ENCODE measurements at regions not wholly inside any gene's neighbourhood (a gene's known extent, or its start where the extent isn't known, plus 50 kb on each side); places are given as distances from the start of the nearest gene placed in this dataset.
"Not testable (repeated sequence)": the region's sequence is repeated elsewhere in the genome, so short reads cannot be mapped to it uniquely, and the experiment has no call there.

DNA sequence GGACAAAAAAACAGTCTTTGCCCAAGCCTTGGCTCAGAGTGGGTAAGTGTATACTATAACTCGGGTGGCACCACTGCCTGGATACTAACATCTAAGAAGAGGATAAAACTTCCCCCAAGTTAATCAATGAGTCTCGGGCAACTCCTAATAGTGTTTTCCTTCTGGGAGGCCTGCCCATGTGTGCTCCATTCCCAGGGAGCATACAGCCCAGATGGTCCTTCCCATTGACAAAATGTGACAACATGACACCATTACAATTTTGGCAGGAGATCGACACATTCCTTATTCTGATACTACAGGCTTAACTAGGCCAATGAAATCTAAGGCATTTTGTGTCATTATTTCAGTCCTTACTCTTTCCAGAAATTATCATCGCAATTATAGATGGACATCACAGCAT lies 52.7 kb upstream of the CRIM1 start:
- no peak for DNase-seq

DNA sequence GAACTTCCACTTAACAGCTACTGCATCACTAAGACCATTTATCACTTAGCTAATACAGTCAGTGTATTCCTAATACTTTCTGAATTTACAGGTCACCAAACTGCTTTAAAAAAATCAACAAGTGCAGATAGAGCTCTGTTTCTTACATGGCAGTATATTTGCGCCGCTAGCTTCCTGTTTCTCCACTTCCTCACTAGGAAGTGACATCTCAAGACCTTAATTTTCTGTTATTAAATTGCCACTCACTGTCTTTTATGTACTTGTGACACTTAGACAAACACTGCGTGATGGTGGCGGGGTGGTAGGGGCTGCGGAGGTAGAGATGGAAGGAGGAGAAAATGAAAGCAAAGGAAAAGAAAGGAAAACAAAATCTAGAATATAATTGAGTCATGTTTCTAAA lies 53.7 kb upstream of the CRIM1 start:
- no peak for DNase-seq

DNA sequence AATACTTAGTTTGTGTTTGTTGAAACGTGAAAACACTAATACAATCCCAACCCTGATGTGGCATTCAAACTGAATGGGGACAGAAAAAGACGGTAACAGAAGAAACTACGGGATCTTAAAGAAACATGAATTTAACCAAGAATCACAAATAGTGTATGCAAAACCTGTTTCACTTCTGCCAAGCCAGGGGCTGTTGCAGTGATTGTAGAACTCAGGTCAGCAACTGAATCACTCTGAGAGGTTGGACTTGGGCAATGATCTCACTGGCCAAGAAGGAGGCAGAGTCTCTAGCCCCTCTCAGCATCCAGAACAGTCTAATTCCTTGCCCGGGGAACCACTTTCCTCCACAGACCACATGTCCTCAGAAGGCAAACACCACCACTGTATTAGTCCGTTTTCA lies 54.9 kb upstream of the CRIM1 start:
- no peak for DNase-seq

DNA sequence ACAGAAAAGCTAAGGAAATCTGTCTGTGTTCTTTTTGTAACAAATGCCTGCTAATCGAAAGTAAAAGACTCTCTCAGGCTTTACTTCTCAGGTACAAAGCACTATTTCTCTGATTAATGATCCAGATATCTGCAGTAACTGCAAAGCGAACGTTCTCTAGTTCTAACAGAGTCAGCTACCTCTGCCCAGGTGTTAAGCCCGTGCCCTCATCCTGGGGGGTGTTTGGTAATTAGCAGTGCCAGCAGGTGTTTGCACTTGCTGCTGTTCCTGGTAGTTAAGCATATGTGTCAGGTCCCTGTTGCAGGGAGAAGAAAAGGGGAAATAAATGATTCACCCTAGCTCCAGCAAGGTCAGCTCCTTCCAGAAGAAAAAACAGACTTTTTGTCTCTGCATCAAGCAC lies 58.8 kb upstream of the CRIM1 start:
- DNase-seq, result no peak

DNA sequence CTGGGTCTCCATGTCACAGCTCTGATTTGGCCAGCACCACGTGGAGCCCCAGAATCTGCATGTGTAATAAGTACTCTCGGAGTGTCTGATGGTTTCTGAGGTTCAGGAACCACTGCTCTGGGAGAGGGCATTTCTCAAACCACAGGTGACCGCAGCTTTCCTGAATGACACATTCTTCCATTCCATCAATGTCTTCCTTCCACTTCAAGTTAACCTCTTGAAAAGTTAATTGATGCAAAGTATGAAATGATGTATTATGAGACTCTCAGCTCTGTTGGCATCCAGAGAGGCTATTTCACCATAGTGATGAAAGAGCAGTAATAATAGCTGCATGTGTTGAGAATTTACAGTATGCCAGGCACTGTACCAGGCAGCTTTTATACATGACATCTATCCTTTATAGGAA lies 61.3 kb upstream of the CRIM1 start:
- DNase-seq, result no peak

DNA sequence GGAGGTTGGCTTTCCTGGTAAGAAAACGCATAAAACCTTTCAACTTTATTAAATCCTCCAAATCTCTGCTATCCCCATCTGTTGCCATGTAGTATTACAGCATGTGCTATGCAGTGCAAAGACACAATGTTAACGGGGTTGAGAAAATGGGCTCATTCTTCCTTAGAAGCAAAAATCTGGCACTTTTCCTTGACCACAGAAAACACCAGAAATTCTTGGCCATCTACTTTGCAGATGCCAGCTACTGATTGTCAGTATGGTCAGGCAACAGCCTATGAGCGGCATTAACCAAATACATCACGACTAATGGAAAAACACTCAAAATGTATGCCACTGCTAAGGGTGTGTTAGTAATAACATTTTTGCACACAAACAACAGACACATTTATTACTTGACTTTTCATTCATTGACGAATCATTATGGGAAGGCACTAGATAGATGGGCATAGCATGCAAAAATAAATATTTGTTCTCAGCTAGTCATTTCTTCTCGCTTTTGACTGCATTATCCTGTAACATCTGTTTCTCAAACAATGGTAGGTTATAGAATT lies 65.2 kb upstream of the CRIM1 start:
- DNase-seq, result no peak

DNA sequence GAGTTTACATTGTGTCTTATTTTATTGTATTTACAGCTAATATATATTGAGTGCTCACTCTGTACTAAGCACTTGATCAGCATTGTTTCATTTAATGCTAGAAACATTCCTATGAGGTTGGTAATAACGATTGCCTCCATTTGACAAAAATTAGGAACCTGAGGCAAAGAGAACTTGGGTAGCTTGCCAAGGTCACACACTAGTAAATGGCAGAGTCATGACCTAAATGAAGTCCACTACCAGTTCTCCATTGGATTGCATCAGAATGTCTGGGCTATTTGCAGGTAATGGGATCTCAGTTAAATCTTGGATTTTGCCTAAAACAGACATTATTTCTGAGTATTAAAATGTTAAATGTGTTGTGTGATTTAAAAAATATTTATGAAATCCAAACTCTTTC lies 65.8 kb upstream of the CRIM1 start:
- DNase-seq, result no peak

DNA sequence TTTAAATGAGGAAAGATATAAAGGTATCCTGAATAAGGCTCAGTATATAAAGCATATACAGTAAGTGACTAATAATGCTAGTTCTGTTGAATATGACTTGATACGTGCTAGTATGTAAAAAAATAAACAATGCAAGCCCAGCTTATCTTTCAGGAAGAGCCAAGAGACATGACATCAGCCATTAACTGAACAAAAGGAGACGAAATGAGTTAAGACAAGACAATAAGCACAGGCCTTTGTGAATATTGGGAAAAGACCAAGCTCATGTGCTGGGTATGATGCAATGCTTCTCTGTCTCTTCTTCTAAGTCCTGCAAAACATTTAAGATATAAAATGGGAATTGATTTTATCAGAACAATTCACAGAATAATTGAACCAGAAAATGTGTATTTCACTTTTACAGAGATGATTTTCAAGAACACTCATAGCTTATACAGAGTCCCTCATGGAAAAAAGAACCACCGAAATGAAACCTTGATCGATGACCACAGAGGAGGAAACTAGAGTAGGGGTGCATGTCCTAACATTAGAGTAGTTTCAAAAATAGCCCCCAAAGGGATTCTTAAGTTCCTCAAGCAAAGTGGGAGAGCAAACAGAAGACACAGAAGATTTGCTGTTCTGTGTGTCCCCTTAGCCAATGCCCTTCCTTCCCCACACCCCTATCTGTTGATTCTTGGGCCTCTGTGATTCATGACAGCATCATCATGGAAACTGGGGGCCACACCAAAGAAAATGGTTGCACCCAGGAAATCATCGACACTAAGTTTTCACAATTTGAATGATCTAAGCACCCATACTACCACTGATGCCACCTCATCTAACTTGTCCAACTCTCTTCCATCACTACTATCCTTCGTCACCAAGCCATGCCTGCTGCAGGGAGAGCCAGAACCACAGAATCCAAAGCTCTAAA lies 68.0 kb upstream of the CRIM1 start:
- DNase-seq, result no peak

DNA sequence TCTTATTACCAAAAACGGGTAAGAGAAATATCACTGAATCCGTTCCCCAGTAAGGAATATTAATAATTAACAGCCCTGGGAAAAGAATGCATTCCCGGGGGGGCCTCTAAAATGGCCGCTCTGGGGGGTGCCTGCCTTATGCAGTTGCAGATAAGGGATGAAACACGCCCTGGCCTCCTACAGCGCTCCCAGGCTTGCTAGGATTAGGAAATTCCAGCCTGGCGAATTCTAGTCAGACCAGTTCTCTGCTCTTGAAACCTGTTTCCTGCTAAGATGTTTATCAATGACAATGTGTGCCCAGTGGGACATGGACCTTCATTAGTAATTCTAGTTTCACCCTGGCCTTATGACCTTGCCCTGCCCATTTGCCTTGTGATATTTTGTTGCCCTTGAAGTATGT lies 76.1 kb upstream of the CRIM1 start:
- DNase-seq, result not testable (repeated sequence)

DNA sequence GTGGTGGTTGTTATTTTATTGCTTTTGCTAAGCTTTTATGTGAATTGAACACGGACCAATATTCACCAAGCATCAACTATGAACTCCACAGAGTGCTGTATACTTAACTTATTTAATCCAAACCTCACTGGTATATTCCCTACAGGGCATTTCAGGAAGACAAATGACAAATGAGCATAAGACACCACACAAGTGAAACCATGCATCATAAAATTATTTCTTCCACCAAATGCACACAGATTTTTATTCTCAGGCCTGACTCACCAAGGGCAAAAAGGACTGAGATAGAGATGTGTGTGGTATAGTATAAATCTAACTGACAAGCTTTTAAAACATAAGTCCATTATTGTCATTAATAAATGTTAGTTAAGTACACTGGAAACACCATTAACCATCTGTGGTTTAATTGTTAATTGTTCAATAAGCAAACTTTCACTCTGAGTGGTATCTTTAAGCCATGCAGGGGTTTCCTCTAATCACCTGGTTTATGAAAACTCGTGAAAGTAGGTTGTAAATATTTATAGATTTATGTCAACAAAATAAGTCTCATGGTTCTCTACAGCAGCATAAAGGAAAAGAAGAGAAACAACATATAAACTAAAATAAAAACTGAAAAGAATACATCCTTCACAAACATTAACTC lies 77.6 kb upstream of the CRIM1 start:
- no peak for DNase-seq

DNA sequence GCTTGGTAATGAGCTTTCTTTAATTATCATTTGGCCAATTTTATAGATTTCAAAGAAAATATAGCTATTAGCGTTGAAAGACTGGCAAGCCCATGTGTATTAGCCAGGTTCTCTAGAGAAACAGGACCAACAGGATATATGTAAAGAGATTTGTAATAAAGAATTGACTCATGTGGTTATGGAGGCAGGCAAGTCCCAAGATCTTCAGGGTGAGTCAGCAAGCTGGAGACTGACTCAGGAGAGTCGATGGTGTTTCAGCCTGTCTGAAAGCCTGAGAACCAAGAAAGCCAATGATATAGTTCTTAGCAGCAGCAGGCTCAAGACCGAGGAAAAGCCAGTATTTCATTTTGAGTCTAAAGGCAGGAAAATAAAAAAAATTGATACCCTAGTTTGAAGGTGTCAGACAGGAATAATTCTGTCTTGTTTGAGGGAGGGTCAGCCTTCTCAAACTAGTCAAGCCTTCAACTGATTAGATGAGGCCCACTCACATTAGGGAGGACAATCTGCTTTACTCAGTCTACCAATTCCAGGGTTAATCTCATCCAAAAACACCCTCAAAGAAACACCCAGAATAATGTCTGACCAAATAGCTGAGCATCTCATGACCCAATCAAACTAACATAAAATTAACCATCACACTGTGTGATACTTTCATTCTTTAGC lies 78.3 kb upstream of the CRIM1 start:
- DNase-seq, result peak; percentile 26

DNA sequence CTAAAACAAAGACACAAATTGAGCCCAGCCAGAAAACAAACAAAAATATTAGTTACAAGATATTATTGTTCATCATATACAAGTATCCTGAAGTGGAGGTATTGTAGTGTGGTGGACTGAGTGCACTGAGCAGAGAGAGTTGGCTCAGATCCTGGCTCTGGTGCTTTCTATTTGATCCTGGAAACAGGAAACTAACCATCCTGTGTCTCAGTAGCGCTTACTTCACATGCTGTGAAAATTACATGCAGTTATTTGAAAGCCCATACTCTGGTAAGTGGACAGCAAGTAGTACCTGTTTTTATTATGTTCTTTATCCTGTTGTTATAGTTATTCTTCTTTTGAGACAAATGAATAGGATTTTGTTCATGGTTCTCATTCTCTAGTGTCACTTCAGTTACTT lies 84.3 kb upstream of the CRIM1 start:
- no peak for DNase-seq

DNA sequence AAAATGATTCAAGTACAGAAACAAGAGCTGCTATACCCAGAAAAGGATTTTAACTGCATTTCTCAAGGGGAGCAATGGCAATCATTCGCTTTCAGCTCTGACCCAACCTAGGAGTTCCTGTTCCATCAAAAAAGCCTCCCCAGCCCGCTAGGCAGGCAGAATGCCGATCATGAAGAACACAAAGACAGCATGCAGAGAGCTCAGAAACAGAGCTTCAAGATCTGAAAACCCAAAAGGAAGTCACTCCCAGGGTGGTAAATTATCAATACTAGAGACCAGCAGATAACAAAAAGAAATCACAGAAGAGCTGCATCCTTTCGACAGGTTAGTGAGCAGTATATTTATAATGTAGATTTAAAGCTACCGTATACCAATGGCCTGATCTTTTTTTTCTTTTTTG lies 84.8 kb upstream of the CRIM1 start:
- DNase-seq, result no peak

DNA sequence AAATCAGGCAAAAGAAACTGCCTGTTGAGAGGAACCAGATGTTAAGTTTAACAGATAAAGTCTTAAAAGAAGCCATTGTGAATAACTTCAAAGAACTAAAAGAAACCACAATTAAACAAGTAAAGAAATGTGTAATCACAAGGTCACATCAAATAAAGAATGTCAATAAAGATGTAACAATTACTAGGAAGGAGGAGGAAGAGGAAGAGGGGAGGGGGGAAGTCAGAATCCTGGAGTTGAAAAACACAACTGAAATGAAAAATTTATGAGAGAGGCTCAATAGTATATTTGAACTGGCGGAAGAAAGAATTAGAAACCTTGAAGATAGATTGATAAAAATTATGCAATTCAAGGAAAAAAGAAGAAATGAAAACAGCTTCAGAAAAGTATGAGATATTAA lies 88.4 kb upstream of the CRIM1 start:
- no peak for DNase-seq

DNA sequence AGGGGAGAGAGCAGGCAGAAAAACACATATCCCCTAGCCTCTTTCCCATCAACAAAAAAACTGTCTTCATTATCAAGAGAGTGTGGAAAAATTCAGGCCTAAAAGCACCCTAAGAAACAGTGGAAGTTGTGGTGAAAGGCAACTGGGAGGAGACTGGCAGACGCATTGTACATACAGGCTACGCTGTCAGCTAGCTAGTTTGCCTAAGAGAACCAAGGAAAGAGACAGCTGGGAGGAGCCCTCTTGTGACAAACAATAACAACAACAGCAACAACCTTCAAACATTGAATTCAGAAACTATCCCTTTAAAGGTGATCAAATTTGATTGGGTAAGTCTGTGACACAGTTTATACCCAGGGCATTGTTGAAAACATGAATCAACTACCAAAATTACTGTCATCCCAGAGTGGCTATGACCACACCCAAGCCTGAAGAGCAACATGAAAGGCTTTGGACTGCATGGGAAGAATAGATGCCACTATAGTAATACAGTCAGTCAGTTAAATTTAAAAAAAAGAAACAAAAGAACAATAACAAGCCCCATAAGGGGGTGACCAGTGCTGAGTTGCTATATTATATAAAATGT lies 88.9 kb upstream of the CRIM1 start:
- DNase-seq, result no peak

DNA sequence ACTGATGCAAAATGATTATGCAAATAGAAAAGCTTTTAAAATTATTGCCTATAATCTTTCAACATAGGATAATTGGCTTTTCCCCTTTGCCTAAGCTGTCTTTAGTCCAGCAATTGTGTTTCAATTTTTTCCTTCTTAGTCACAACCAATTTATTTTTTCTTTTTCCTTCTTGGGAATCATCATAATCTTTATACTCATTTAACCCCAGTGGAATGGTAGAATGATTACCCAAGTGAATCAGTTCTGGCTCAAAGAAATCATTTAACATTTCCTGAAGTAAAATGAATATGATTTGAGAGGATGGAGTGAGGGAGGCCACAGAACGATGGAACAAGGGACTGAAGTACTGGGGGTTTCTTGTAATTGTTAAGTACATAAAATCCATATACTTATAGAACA lies 93.0 kb upstream of the CRIM1 start:
- DNase-seq, result no peak

DNA sequence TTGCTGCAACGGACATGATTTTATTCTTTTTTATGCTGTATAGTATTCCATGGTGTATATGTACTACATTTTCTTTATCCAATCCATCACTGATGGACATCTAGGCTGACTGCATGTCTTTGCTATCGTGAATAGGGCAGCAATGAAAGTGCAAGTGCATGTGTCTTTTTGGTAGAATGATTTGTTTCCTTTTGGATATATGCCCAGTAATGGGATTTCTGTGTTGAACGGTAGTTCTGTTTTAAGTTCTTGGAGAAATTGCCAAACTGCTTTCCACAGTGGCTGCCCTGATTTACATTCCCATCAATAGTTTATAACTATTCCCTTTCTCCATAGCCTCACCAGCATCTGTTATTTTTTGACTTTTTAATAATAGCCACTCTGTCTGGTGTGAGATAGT lies 99.7 kb upstream of the CRIM1 start:
- no peak for DNase-seq

DNA sequence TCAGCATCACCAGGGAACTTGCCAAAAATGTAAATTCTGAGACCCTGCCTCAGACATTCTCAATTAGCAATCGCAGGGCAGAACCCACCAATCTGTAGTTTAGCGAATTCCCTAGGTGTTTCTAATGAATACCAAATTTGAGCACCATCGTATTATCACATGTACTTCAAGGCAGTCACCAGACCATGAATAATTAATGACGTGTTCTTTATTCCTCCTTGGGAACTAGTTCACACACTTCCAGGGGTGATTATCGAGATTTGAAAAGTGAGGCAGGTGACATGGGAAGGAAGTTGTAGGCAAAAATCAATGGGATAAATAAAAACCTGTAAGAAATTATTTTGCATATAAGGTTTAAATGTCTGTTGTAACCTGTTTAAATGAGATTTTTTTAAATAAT lies 102.5 kb upstream of the CRIM1 start:
- no peak for DNase-seq

DNA sequence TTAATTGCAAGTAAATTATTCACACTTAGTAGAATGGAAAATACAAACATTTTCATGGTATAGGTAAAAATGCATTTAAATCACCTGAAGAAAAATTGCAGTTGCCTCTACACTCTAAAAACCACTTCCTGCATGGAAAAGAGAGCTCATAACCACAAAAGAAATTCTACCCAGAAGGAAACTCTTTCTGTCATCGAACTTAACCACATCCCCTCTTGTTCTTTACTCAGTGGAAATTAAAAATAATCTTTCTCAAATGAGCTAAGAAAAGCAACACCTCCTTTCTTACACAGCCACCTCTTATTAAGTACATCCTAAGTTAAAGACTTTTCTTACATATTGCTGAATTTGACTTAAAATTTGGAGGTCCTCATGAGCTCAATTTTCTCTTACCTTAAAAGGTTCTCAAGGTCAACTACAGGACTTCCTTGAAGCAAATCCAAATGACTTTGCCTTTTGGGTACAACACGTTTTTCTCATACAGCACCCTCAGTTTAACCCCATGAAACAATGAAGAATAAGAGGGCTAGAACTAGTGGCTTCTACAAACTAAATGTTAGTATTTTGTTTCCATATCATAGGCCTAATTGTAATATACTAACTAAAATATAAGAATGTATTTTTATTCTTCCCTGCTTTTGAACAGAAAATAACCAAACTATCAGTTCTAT lies 109.1 kb upstream of the CRIM1 start:
- DNase-seq, result no peak

DNA sequence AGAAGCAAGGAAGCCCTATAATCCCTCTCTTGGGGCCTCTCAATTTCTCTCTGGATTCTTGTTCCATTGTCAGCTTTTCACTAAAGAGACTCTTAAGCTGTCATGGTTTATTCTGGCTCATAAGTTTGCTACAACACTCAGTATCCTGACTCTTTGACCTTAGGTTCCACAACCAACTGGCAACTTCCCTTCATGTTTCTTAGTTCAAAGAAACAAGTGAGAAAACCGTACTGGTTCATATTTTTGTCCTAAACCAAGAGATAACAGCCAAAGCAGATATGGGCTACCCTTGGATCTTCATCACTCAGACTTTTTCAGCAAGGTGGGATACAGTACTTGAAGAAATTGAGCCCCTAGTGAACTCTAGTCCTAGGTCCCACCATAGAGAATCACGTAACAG lies 109.9 kb upstream of the CRIM1 start:
- no peak for DNase-seq

DNA sequence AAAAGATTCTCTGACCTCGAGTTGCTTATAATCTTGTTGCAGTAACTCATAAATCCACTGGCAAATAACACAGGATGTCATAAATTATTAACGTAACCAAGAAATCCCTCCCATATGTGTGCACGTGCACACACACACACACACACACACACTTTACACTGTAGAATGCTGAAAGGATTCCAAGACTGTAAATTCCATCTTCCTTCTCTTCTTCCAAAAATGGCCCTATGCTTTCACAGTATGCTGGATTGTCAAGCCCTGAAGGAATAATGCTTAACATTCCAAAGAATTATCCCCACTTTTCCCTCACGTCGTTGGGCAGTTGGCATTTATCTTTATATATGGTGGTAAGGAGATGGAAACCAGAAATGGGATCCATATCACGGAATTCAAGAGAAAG lies 117.5 kb upstream of the CRIM1 start:
- no peak for DNase-seq

DNA sequence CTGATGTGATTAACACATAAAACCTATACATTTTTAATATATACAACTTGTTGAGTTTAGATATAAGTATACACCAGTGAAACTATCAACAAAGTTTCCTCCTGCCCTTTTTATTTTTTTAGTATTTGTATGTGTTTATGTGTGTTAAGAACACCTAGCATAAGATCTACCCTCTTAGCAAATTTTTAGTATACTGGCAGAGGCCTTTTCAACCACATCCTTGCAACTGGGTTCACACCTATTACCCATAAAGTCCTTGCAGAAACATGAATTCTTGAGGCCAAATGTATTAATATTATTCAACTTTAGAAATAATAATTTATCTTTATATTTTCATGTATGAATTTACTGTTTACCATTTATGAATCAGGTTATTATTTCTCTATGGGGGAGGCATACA lies 119.7 kb upstream of the CRIM1 start:
- no peak for DNase-seq

DNA sequence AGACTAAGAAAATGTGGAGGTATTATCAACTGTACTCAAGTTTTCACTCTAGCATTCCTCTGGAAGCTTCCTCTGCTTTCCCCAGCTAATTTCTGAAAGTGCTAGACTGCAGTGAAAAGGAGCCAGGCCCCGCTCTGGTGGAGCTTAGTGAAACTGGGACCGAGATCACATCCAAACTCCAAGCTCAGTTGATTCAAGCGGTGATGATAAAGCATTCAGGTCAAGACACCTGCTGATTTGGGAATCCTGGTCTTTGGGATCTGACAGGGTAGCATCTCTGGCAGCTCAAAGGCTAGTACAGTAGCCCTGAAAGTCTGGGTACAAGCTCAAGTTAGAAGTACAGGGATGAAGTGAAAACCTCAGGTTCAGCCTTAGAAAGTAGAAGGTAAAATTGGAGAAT lies 120.2 kb upstream of the CRIM1 start:
- no peak for DNase-seq

Data from kidney glomerular epithelial cell (primary cell).